Heart left ventricle (tissue), 13 donors: ENCODE measurements at regions not wholly inside any gene's neighbourhood (a gene's known extent, or its start where the extent isn't known, plus 50 kb on each side); places are given as distances from the start of the nearest gene placed in this dataset.

Experiments used
- CTCF ChIP-seq, 12 donors: fragments of 200-600 bp; sonication (generic) in 4 of 12; IDR thresholded peaks; one replicate each; pipeline versions ENCODE4 v1.5.0 to v1.8.0; 2018 to 2022; ENCODE audit warnings: antibody characterized with exemption in 12 of 12, mild to moderate bottlenecking in 5 of 12
- POLR2A ChIP-seq, 2 donors: fragments of 450-650 bp; IDR thresholded peaks; one replicate each; pipeline ENCODE4 v1.6.1; 2017; ENCODE audit warnings: antibody characterized with exemption in 2 of 2, mild to moderate bottlenecking in 2 of 2, moderate library complexity in 2 of 2
- donor health status: ischemic (EF 13 %, LVEDD 7.1; RV severe dilation, severe dysfunction).
- donor health status: DM: no; HTN: yes; CAD: no.
- donor health status: DM: no; HTN: no; CAD: no.
- donor health status: ischemic (EF 25% LVEDD 6.9; RV normal size, moderate dysfunction).
- donor health status: ischemic (EF 25% LVEDD 5.7; RV mildly dilated, moderate dysfunction).
- donor health status: ischemic (EF 35%, LVEDD 5.7; RV mildly dilated, moderate dysfunction).
- donor health status: nonischemic (EF 11% LVEDD 7.7; RV severe dilation, severe dysfunction).
- donor health status: DM: yes; HTN: yes; CAD: no.
- donor health status: PGD.
- donor health status: ischemic (EF 29% LVEDD 5.4; RV normal size, mild dysfunction).
- donor health status: nonischemic (EF 23%, LVEDD 6.1; RV moderate dilation, normal function).

GRCh38 chr6:9984607-9985006, 430.3 kb downstream of the TFAP2A start:
- TF ChIP-seq CTCF (IDR thresholded peaks at IDR 0.05) (no peak), POLR2A (IDR thresholded peaks at IDR 0.05) (no peak)
